22Rv1 (cell line): ENCODE measurements at regions not wholly inside any gene's neighbourhood (a gene's known extent, or its start where the extent isn't known, plus 50 kb on each side); places are given as distances from the start of the nearest gene placed in this dataset.

ENCODE experiments used
- CTCF ChIP-seq: fragments of 450-650 bp; IDR thresholded peaks from 2 replicates; pipeline ENCODE4 v1.5.1; 2017; ENCODE audit warnings: mild to moderate bottlenecking
- ZFX ChIP-seq: fragments of 450-650 bp; IDR thresholded peaks from 2 replicates; pipeline ENCODE4 v1.6.1; 2017; ENCODE audit warnings: antibody characterized with exemption, borderline replicate concordance

DNA sequence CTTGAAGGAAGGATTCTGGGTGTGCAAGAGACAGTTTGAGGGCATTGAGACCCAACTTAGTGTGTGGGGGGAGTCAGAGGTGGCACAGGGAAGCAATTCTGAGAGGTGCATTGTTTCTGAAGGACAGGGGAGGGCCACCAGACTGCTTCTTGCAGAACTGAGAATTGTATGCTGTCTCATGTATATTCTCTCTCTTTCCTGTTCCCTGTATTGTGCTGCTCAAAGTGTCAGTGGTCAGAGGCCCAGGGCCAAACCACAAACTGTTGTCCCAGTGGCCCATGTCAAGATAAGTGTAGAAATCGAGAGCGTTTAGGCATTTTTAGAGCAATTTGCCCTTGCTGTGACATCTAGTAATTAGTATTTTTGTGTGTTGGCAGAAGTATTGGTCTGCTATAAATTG is 567.1 kb downstream of the EDEM1 start:
- no peak for TF ChIP-seq CTCF
- TF ChIP-seq ZFX = no peak
